Epidermal melanocyte (primary cell): ENCODE measurements at regions not wholly inside any gene's neighbourhood (a gene's known extent, or its start where the extent isn't known, plus 50 kb on each side); places are given as distances from the start of the nearest gene placed in this dataset.
"Not testable (repeated sequence)": the region's sequence is repeated elsewhere in the genome, so short reads cannot be mapped to it uniquely, and the experiment has no call there.

Experiments used
- DNase-seq: peaks from one replicate; pipeline ENCODE4 v3.0.0; 2011; ENCODE audit warnings: low spot score; ENCODE audit not compliant: insufficient read length

DNA sequence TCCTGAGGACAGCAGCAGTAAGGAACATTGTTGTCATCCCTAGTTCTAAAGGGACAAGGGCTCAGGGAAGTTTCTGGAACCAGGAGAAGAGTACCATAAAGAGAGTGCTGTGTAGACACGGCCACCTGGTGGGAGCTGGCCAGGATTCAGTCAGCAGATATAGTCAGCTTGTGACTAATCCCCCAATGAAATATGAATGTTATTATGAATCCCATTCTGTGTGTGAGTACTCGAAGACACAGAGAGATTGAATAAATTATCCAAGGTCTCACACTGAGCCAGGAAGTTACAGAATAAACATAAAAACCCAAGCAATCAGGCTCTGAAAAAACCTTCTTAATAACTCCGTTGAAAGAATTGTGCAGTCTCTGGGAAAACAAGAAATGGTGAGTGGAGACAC lies 1359.5 kb downstream of the AACS start:
- no peak for DNase-seq

DNA sequence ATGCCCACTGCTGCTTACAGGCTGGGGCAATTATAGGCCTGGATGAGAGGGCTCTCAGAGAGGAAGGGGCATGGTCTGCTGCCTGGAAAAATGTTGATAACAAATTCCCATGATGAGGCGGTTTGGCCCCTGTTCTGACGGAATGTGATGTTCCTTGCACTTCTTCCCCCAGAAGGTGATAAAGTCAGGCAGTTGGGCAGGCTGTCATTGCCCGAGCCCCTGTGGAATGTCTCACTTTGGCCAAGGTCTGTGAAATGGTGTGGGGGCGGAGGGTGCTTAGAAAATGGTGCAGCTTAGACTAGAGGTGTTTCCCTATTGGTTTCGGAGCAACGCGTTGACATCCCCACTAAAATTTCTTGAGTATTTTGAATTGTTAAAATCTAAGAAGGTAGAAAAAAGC lies 1360.0 kb downstream of the AACS start:
- no peak for DNase-seq

DNA sequence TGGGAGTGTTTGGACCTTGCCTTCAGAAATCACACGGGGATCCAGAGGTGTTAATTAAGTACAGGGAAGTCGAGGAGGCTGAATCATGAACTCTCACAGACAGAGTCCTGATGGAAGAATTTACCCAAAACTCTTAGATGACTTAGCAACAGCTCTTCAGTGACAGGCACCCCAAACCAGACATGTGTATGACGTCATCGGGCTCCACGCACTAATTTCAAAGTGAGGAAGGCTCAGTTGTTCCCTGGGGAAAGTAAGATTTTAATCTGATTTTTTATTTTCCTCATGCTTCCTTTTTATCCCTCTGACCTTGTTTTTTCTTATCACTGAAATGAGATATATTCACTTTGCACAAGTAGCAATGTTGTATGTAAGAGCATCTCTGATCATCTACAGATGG lies 1363.5 kb downstream of the AACS start:
- DNase-seq: no peak

DNA sequence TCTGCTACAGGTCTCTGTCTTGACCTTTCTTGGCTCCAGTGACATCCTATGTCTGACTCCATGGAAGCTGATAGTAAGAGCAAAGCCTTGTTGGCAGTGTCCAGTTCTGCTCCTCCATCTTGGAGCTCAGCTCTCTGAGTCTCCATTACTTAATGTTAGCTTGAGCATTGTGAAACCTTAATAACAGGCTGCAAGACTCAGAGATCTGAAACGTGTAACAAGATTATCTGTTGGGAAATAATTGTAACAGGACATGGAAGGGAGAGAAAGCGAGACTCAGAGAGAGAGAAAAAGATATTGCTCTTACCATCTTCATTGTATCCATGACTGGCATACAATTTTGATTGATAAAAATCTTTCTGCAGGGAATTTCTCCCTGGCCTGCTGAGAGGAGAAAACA lies 1365.7 kb downstream of the AACS start:
- no peak for DNase-seq

DNA sequence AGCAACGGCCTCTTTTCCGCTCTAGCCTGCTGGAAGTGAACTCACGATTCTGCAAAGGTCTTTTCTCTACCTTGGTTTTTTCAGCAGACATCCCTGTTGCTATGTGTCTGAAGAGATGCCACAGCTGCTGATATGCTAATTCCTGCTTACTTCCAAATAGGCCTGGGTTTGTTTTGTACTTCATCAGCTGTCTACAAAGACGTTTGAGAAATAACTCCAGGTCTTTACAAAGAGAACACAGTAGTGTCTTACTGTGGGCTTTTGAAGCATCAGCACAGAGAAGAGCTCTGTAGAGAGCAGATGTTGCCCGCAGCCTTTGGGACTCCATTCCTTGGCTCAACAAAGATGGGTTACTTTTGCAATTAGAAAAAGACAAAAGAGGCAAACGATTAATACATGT lies 1366.5 kb downstream of the AACS start:
- DNase-seq: no peak

DNA sequence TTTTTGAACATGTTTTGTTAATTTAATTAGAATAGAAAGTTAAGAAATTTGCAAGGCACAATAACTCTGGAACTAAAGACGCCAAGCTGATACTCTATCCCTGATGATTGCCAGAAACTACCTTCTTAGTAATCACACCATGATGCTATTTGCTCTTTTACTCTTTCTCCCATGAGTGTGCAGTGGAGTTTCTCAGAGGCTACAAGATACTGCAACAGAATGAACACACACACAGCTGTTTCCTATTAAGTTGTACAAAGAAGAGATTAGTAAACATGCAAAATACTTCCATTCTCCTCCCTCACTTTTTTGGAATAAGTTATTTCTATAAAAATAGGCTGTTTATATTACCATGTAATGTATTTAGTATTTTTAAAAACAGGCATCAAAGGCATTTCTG lies 1367.5 kb downstream of the AACS start:
- DNase-seq: no peak

DNA sequence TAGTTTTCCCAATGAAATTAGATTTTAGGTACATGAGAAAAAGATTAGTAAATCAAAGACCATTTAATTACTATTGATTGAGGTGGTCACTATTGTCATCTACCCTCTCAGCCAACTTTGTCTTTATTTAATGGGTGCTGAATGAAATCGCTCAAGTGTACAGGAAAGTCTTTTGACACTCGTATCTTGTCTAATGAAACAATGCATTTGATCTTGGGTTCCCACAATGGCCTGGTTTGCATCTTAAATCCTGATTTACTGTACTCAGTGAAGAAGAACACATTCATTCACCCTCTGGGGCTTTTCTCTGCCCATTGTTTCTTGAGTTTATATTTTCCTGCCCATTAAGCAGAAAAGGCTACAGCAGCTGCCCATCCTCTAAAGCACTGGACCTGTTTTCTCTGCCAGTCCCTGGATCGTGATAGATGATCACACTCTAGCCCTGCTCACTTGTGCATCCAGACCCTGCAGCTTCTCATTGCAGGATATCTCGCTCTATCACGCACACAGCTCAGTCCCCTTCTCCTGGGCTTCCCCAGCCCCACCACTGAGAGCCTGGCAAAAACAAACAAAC lies 1369.3 kb downstream of the AACS start:
- no peak for DNase-seq

DNA sequence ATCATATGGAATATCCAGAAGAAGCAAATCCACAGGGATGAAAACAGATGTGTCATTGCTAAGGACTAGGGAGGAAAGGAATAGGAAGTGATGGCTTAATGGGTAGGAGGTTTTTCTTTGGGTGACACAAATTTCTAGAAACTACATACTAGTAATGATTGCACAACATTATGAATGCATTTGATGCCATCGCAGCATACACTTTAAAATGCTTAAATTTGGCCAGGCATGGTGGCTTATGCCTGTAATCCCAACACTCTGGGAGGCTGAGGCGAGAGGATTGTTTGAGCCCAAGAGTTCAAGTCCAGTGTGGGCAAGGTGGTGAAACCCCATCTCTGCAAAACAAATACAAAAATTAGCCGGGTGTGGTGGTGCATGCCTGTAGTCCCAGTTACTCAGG lies 1370.8 kb downstream of the AACS start:
- no peak for DNase-seq

DNA sequence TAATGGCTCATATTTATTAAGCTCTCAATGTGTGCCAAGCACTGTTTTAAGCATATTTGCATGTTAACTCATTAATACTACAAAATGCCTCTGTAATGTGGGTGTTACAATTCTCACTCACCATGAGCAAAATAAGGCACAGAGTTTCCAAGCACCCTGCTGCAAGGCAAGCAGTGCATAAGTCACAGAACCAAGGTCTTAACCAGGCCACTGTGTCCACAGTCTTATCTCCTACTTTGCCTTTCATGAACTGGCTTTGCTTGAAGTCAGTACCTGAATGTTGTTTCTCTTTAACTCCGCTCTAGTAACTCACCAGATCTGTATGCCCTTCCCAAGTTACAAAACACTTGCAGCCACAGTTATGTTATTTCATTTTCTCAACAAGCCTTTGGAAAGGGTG lies 1372.7 kb downstream of the AACS start:
- DNase-seq: no peak

DNA sequence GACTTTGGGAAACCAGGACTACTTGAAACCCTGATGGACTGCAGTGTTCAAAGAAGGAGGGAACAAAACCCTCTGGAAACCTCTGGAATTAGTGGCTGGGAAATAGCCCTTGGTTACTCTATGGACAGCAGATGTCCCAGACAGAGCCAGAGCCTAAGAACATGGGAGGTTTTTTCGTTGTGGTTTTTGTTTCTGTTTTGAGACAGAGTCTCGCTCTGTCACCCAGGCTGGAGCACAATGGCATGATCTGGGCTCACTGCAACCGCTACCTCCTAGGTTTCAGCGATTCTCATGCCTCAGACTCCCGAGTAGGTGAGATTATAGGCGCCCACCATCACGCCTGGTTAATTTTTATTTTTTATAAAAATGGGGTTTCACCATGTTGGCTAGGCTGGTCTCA lies 1378.7 kb downstream of the AACS start:
- DNase-seq: no peak

DNA sequence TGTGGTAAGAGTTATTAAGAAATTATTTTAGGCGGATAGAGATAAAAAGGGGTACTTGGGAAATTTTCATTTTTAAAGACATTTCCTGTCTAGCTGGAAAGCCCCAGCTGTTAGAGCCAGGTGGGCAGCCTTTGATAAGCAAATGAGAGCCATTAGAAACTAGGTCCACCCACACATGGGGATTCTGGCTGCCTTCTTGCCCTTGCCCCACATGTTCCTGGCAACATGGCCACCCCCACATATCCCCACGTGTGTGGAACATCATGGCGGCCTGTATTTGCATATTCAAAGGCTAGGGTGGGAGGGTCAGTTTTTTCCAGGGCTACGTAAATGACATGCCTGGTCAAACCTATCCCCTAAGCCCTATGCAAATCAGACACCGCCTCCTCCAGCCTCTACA lies 1382.1 kb downstream of the AACS start:
- DNase-seq: no peak

DNA sequence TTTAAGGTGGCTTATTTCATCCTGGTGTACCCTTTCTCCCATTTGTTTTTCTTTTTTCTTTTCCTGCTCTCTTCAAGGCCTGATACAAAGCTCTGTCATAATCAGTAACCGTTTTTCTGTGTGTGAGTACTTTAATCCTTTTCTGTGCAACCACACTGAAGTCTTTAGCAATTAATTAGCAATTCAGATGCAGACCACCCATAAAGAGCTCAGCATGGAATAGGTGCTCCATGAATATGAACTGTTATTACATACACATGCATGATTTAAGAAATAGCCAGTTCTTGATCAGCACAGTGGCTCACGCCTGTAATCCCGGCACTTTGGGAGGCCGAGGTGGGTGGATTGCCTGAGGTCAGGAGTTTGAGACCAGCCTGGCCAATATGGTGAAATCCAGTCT lies 1386.6 kb downstream of the AACS start:
- no peak for DNase-seq

DNA sequence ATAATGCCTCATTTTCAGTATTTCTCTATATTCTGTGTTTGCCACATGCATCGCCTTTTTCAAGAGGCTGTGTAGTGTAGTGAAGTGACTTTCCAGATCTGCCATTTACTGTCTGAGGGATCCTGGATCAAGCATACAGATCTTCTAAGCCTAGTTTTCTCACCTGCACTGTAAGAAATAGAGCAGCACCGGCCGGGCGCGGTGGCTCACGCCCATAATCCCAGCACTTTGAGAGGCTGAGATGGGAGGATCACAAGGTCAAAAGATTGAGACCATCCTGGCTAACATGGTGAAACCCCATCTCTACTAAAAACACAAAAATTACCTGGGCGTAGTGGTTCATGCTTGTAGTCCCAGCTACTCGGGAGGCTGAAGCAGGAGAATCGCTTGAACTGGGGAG lies 1387.5 kb downstream of the AACS start:
- not testable (repeated sequence) for DNase-seq

DNA sequence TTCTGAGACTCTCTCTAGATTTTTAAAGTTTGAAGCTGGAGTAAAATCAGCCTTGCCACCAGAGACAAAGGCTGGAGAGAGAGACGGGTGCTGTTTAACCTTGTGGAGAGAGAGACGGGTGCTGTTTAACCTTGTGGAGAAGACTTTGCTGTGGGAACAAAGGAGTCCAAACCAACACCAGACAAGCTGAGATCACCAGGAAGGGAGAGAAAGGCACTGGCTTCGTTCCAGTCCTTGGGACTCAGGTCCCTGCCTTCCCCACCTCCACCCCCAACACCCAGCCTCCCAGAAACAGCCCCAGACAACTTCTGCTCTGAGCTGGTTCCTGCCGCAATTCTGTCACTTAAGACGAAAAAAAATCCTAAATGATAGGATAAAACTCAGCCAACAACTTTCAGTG lies 1389.3 kb downstream of the AACS start:
- DNase-seq: no peak

DNA sequence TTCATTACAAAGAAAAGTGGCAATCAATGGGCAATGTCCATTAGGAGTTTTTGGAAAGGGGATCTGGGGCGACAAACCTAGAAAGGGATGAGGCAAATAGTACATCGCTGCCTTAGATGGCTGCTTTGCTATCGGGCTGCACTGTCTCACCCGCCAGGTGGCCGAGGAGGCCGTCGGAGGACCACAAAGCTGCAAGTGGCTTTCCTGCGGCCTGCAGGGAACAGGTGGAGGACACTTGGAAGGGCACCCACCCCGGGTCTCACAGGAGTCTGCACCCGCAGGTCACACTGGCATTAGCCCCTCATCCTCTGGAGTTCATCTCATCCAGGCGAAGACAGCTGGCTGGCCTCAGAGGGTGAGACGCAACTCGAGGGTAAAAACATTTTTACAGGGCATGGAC lies 1392.5 kb downstream of the AACS start:
- no peak for DNase-seq

DNA sequence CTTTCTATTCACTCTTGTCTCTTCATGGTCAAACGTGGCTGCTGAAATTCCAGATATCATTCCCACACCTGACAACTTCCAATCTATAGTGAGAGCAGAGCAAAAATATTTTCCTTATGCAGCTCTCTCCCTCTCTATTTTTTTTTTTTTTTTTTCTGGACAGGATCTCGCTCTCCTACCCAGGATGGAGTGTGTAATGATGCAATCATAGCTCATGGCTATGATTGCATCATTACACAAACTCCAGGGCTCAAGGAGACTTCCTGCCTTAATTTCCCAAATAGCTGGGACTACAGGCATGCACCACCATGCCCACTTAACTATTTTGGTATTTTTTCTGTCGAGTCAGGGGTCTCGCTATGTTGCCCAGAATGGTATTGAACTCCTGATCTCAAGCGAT lies 1398.9 kb downstream of the AACS start:
- DNase-seq: no peak

DNA sequence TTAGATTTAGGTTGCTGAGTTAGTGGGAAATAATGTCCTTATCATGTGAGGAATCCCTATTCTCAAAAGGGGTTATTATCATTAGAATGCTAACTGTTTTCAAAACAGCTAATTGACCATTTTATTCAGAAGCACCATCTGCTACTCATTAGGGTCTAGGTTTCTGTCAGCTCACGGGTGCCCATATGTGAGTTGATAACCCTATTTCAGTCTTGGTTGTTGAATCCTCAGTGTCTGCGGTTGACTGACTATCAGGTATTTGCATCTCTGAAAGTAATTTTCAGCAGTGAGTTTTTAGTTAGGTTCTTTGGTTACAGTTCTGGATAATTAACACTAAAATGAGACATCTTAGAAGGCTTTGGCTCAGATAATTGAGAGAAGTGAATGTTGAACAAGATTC lies 1404.0 kb downstream of the AACS start:
- DNase-seq: no peak

DNA sequence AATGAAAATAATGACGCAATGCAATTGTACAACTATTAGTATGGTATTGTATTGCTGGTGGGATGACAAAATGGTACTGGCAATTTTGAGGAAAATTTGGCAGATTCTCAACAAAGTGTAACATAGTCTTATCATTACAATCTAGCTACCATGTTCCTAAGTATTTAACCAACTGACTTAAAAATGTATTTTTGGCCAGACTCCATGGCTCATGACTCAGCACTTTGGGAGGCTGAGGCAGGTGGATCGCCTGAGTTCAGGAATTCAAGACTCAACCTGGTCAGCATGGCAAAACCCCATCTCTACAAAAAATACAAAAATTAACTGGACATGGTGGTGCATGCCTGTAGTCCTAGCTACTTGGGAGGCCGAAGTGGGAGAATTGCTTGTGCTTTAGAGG lies 1409.5 kb downstream of the AACS start:
- no peak for DNase-seq

DNA sequence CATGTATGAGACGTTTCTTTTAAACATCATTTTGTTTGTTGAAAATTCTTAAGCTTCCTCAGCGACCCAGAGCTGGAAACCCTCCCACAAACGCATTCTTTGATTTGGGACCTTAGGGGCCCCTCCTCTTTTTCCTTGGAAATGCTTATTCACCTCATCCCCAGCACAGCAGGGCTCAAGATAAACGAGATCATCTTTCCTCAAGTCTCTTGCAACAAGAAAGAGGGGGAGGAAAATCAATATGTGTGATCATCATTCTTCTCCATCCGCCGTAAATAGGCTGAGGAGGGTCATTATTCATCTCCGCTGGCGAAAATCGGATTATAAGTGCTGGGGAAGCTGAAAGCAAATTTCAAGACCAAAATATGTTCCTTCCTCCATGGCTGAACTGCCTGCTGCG lies 1415.2 kb downstream of the AACS start:
- no peak for DNase-seq

DNA sequence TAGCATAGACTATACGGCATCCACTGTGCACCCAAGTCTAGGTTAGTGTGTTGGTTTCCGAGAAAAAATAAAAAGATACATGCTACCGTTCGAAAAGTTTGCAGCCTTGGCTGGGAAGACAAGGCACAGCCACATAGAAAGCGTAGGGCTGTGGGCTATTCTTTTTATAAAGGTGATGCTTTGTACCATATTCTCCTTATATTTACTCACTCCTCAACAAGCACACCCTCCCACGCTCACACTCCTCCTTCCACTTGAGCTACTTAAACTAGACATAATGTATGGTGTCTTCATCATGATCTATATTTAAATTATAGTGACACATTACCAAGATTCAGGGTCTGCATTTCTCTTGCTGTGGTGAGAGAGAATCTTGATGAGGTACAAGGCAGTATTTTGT lies 1416.5 kb downstream of the AACS start:
- no peak for DNase-seq

DNA sequence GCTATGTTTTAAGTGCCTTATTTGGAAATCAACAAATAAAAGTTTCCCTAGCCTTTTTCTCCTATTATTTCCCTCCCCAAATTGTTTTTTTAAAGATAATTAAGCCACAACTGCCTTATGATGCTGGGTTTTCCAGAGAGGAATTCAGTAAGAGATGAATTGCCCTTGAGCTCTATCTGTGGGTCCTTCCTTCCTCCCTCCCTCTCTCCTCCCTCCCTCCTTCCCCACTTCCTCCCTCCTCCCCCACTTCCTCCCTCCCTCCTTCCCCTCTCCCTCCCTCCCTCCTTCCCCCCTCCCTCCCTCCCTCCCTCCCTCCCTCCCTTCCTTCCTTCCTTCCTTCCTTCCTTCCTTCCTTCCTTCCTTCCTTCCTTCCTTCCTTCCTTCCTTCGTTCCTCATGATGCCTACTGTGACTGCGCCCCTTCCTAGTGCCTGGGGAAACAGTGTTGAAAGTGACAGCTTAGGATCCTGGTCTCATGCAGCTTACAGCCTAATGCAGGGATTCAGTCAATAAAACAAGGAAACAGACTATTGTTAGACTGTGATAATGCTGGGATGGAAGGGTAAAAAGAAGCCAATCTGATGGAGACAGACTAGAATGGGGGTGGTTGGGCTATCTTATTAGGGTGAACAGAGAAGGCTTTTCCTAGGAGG lies 1417.1 kb downstream of the AACS start:
- no peak for DNase-seq

DNA sequence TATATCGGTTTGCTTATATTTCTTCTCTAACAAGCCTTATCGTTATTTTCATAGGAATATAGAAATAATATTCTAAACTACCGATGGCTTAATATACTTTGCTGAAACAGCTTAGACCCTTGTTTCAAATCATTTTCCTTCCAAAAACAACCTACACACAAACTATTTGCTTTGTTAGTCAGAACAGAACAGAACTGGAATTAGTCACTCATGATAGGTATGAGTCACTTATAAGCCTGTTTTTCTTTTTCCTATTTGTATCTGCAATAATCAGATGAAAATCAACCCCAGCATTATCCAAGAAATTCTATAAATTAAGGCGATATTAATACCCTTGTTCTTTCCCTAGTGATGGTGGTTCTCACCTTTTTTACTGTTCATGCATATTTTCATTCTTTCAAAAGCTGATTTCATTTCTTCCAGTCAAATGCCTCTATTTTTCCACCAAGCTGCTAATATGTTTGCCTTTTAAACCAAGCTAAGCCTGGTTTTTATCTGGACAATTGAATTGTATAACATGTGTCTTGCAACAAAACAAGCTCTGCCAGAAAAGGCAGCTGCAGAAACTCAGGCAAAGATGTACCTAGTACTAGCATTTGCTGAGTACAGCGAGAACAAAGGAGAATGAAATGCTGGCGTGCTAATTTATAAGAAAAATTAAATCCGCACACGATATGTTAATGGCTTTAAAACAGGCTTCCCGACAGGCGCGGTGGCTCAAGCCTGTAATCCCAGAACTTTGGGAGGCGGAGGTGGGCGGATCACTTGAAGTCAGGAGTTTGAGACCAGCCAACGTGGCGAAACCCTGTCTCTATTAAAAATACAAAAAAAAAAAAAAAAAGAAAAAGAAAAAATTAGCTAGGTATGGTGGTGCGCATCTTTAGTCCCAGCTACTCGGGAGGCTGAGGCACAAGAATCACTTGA lies 1418.2 kb downstream of the AACS start:
- no peak for DNase-seq
